Activated CD8-positive, alpha-beta T cell treated with anti-CD3 and anti-CD28 coated beads for 36 hours (primary cell): ENCODE measurements at regions not wholly inside any gene's neighbourhood (a gene's known extent, or its start where the extent isn't known, plus 50 kb on each side); places are given as distances from the start of the nearest gene placed in this dataset.

ENCODE experiments used
- ATAC-seq: fragments of 200-7000 bp; cut with Tn5 transposase; one replicate; pipeline ENCODE4 v1.10.0; 2021; ENCODE audit warnings: mild to moderate bottlenecking, moderate library complexity
- CTCF ChIA-PET: fragments of 350-600 bp; sonication (Branson Sonifier 250); formaldehyde crosslinking; loops from one replicate; lab custom pipeline; 2021; ENCODE audit warnings: antibody characterized with exemption; lab: Charles Lee
- POLR2A ChIA-PET: fragments of 350-600 bp; sonication (Branson Sonifier 250); formaldehyde crosslinking; loops from one replicate; lab custom pipeline; 2021; ENCODE audit warnings: antibody characterized with exemption; lab: Charles Lee
- DNase-seq: peaks from one replicate; pipeline ENCODE4 v3.0.0-alpha.2; 2020
- H3K27ac Mint-ChIP-seq: one replicate; pipeline ENCODE4 v1.8.0; 2021; ENCODE audit warnings: mild to moderate bottlenecking, mixed read lengths
- H3K27me3 Mint-ChIP-seq: one replicate; pipeline ENCODE4 v1.8.0; 2021; ENCODE audit warnings: mixed read lengths
- H3K36me3 Mint-ChIP-seq: one replicate; pipeline ENCODE4 v1.8.0; 2021; ENCODE audit warnings: low read depth, mixed read lengths
- H3K4me1 Mint-ChIP-seq: one replicate; pipeline ENCODE4 v1.8.0; 2021; ENCODE audit warnings: low read depth, mixed read lengths
- H3K4me3 Mint-ChIP-seq: one replicate; pipeline ENCODE4 v1.8.0; 2021; ENCODE audit warnings: mild to moderate bottlenecking, moderate library complexity, mixed read lengths
- H3K9me3 Mint-ChIP-seq: one replicate; pipeline ENCODE4 v1.8.0; 2021; ENCODE audit warnings: mixed read lengths
- intact Hi-C: fragments of 100-400 bp; cut with micrococcal nuclease; formaldehyde crosslinking; loops from one replicate; pipeline ENCODE4 v1.10.0; 2022
- TF ChIP-seq, protein P1 (sequence below): fragments of 200-600 bp; IDR thresholded peaks from one replicate; pipeline ENCODE4 v1.8.0; 2022; ENCODE audit warnings: antibody characterized with exemption, mild to moderate bottlenecking

GRCh38 chr11:70885281-70886231 is 366.8 kb downstream of the SHANK2 start:
- Mint-ChIP-seq H3K9me3 (no peaks in the 10 kb centered on the region), H3K27ac (no peak overlapping the region), H3K36me3 (peaks cover 1% of the 10 kb centered on the region), H3K4me3 (no peak overlapping the region), H3K27me3 (peaks cover 2% of the 10 kb centered on the region), H3K4me1 (no peaks in the 10 kb centered on the region)
- ChIA-PET POLR2A (no interaction called here), CTCF (no interaction called here)
- no peak for DNase-seq
- TF ChIP-seq, protein P1, sequence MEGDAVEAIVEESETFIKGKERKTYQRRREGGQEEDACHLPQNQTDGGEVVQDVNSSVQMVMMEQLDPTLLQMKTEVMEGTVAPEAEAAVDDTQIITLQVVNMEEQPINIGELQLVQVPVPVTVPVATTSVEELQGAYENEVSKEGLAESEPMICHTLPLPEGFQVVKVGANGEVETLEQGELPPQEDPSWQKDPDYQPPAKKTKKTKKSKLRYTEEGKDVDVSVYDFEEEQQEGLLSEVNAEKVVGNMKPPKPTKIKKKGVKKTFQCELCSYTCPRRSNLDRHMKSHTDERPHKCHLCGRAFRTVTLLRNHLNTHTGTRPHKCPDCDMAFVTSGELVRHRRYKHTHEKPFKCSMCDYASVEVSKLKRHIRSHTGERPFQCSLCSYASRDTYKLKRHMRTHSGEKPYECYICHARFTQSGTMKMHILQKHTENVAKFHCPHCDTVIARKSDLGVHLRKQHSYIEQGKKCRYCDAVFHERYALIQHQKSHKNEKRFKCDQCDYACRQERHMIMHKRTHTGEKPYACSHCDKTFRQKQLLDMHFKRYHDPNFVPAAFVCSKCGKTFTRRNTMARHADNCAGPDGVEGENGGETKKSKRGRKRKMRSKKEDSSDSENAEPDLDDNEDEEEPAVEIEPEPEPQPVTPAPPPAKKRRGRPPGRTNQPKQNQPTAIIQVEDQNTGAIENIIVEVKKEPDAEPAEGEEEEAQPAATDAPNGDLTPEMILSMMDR: no peak
- intact Hi-C loops: no loop called here
- no peak for ATAC-seq

DNA sequence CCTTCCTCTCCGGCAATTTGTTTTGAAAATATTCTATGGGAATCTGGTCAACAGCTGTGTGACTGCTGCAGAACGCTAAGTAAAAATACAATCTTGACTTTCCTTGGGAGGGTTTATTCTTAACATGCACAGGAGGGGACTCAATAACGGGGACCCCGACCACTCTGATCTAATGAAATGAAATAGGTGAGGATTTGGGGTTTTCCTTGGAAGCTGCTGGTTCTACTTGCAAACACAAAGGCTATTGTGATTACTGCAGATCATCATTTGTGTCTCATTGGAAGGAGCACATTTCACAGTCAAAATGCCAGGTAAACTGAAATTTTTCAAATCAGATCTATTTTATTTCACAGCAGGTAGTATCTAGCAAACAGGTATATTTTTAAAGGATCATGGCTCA is 366.1 kb downstream of the SHANK2 start:
- Mint-ChIP-seq H3K9me3 (no peaks in the 10 kb centered on the region), H3K4me3 (no peak overlapping the region), H3K27me3 (peaks cover 2% of the 10 kb centered on the region), H3K27ac (no peak overlapping the region), H3K36me3 (peaks cover 1% of the 10 kb centered on the region), H3K4me1 (no peaks in the 10 kb centered on the region)
- intact Hi-C loops: no loop called here
- ChIA-PET CTCF (no interaction called here), POLR2A (no interaction called here)
- ATAC-seq: no peak
- no peak for DNase-seq
- TF ChIP-seq, protein P1: no peak

GRCh38 chr11:70886676-70887541 is 365.5 kb downstream of the SHANK2 start:
- H3K4me3 Mint-ChIP-seq: no peak overlapping the region
- peaks cover 2% of the 10 kb centered on the region for H3K27me3 Mint-ChIP-seq
- intact Hi-C loops: no loop called here
- peaks cover 1% of the 10 kb centered on the region for H3K36me3 Mint-ChIP-seq
- CTCF ChIA-PET: no interaction called here
- no peaks in the 10 kb centered on the region for H3K9me3 Mint-ChIP-seq
- TF ChIP-seq, protein P1: no peak
- DNase-seq (no peak), ATAC-seq (no peak)
- H3K4me1 Mint-ChIP-seq: no peaks in the 10 kb centered on the region
- no peak overlapping the region for H3K27ac Mint-ChIP-seq
- POLR2A ChIA-PET: no interaction called here

GRCh38 chr11:70887542-70887827 is 364.9 kb downstream of the SHANK2 start:
- TF ChIP-seq, protein P1: no peak
- Mint-ChIP-seq H3K27ac (no peak overlapping the region), H3K27me3 (peaks cover 2% of the 10 kb centered on the region), H3K4me3 (no peak overlapping the region), H3K9me3 (no peaks in the 10 kb centered on the region), H3K4me1 (no peaks in the 10 kb centered on the region), H3K36me3 (peaks cover 1% of the 10 kb centered on the region)
- POLR2A ChIA-PET: no interaction called here
- ATAC-seq (no peak), DNase-seq (no peak)
- intact Hi-C loops: no loop called here
- CTCF ChIA-PET: no interaction called here

- H3K9me3 Mint-ChIP-seq: no peaks in the 10 kb centered on the region
- no peak for ATAC-seq
- TF ChIP-seq, protein P1: no peak
- ChIA-PET POLR2A (no interaction called here), CTCF (no interaction called here)
- intact Hi-C loops: no loop called here
- H3K36me3 Mint-ChIP-seq: peaks cover 1% of the 10 kb centered on the region
- H3K27ac Mint-ChIP-seq: no peak overlapping the region
- H3K4me3 Mint-ChIP-seq: no peak overlapping the region
- no peaks in the 10 kb centered on the region for H3K4me1 Mint-ChIP-seq
- H3K27me3 Mint-ChIP-seq: peaks cover 2% of the 10 kb centered on the region
- no peak for DNase-seq
Measured at GRCh38 chr11:70888061-70888460, 364.3 kb downstream of the SHANK2 start.
